Tibial nerve (tissue), 4 donors: ENCODE measurements at regions not wholly inside any gene's neighbourhood (a gene's known extent, or its start where the extent isn't known, plus 50 kb on each side); places are given as distances from the start of the nearest gene placed in this dataset.
"Not testable (repeated sequence)": the region's sequence is repeated elsewhere in the genome, so short reads cannot be mapped to it uniquely, and the experiment has no call there.

Experiments used
- EP300 ChIP-seq, 2 donors: sonication (generic); formaldehyde crosslinking; IDR thresholded peaks; one replicate each; pipeline ENCODE4 v1.6.1; 2017; ENCODE audit warnings: antibody characterized with exemption in 2 of 2, mild to moderate bottlenecking in 1 of 2
- POLR2A ChIP-seq, 2 donors: fragments of 450-650 bp; IDR thresholded peaks; one replicate each; pipeline ENCODE4 v1.6.1; 2017; ENCODE audit warnings: antibody characterized with exemption in 2 of 2, mild to moderate bottlenecking in 2 of 2, moderate library complexity in 2 of 2
- TF ChIP-seq, protein P1 (sequence below), 5 experiments: fragments of 200-600 bp in 3 of 5; fragments of 450-650 bp in 2 of 5; sonication (generic) in 3 of 5; IDR thresholded peaks; one replicate each; pipeline ENCODE4 v1.5.1; 2016 to 2019; ENCODE audit warnings: antibody characterized with exemption in 5 of 5, mild to moderate bottlenecking in 3 of 5, moderate library complexity in 2 of 5

GRCh38 chr14:105893686-105894085 lies 367.3 kb downstream of the TMEM121 start:
- TF ChIP-seq, protein P1, sequence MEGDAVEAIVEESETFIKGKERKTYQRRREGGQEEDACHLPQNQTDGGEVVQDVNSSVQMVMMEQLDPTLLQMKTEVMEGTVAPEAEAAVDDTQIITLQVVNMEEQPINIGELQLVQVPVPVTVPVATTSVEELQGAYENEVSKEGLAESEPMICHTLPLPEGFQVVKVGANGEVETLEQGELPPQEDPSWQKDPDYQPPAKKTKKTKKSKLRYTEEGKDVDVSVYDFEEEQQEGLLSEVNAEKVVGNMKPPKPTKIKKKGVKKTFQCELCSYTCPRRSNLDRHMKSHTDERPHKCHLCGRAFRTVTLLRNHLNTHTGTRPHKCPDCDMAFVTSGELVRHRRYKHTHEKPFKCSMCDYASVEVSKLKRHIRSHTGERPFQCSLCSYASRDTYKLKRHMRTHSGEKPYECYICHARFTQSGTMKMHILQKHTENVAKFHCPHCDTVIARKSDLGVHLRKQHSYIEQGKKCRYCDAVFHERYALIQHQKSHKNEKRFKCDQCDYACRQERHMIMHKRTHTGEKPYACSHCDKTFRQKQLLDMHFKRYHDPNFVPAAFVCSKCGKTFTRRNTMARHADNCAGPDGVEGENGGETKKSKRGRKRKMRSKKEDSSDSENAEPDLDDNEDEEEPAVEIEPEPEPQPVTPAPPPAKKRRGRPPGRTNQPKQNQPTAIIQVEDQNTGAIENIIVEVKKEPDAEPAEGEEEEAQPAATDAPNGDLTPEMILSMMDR (IDR thresholded peaks at IDR 0.05) = not testable (repeated sequence)
- not testable (repeated sequence) for TF ChIP-seq EP300, POLR2A (IDR thresholded peaks at IDR 0.05)
